Liver (tissue), 3 donors: ENCODE measurements at regions not wholly inside any gene's neighbourhood (a gene's known extent, or its start where the extent isn't known, plus 50 kb on each side); places are given as distances from the start of the nearest gene placed in this dataset.
"Not testable (repeated sequence)": the region's sequence is repeated elsewhere in the genome, so short reads cannot be mapped to it uniquely, and the experiment has no call there.

Experiments used
- FOXA1 ChIP-seq: IDR thresholded peaks from 2 replicates; pipeline ENCODE4 v1.6.1; 2016; ENCODE audit warnings: antibody characterized with exemption
- GABPA ChIP-seq, 2 donors: IDR thresholded peaks in 1 of 2; conservative IDR thresholded peaks in 1 of 2; 2 replicates each; pipeline ENCODE4 v1.6.1; 2016; ENCODE audit warnings: antibody characterized with exemption in 2 of 2, mild to moderate bottlenecking in 1 of 2, moderate library complexity in 1 of 2
- JUND ChIP-seq, 2 donors: IDR thresholded peaks; 2 replicates each; pipeline ENCODE4 v1.6.1; 2016; ENCODE audit warnings: antibody characterized with exemption in 2 of 2
- YY1 ChIP-seq: IDR thresholded peaks from 2 replicates; pipeline ENCODE4 v1.6.1; 2016; ENCODE audit warnings: antibody characterized with exemption, mild to moderate bottlenecking
- ZBTB33 ChIP-seq: IDR thresholded peaks from 2 replicates; pipeline ENCODE4 v1.6.1; 2016; ENCODE audit warnings: antibody characterized with exemption
- TF ChIP-seq, protein P1 (sequence below): fragments of 150-350 bp; IDR thresholded peaks from 2 replicates; pipeline ENCODE4 v1.5.1; 2017; ENCODE audit warnings: improper control_type of control experiment, low read depth, low read length; ENCODE audit not compliant: missing input control
- TF ChIP-seq, protein P2 (sequence below): IDR thresholded peaks from 2 replicates; pipeline ENCODE4 v1.6.1; 2016; ENCODE audit warnings: antibody characterized with exemption
- TF ChIP-seq, protein P3 (sequence below): IDR thresholded peaks from 2 replicates; pipeline ENCODE4 v1.6.1; 2016; ENCODE audit warnings: antibody characterized with exemption
- TF ChIP-seq, protein P4 (sequence below): IDR thresholded peaks from 2 replicates; pipeline ENCODE4 v1.6.1; 2016; ENCODE audit warnings: antibody characterized with exemption, mild to moderate bottlenecking
- donor health status: healthy.
- donor health status: healthy.

DNA sequence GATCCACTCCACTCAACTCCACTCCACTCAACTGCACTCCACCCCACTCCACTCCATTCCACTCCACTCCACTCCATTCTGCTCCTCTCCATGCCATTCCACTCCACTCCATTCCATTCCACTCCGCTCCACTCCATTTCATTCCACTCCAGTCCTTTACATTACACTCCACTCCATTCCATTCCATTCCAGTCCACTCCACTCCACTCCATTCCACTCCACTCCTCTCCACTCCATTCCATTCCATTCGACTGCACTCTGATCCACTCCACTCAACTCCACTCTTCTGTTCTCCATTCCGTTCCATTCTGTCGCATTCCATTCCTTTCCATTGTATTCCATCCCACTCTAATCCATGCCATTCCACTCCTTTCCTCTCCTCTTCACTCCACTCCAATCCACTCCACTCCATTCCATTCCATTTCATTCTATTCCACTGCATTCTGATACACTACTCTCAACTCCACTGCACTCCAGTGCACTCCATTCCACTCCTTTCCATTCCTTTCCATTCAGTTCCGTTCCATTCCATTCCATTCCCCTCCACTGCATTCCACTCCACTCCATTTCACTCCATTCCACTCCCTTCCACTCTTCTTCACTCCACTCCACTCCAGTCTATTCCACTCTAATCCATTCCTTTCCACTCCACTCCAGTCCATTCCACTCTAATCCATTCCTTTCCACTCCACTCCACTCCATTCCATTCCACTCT is 2564.2 kb upstream of the TPTE start:
- TF ChIP-seq, protein P1, sequence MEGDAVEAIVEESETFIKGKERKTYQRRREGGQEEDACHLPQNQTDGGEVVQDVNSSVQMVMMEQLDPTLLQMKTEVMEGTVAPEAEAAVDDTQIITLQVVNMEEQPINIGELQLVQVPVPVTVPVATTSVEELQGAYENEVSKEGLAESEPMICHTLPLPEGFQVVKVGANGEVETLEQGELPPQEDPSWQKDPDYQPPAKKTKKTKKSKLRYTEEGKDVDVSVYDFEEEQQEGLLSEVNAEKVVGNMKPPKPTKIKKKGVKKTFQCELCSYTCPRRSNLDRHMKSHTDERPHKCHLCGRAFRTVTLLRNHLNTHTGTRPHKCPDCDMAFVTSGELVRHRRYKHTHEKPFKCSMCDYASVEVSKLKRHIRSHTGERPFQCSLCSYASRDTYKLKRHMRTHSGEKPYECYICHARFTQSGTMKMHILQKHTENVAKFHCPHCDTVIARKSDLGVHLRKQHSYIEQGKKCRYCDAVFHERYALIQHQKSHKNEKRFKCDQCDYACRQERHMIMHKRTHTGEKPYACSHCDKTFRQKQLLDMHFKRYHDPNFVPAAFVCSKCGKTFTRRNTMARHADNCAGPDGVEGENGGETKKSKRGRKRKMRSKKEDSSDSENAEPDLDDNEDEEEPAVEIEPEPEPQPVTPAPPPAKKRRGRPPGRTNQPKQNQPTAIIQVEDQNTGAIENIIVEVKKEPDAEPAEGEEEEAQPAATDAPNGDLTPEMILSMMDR = not testable (repeated sequence)
- TF ChIP-seq, protein P2, sequence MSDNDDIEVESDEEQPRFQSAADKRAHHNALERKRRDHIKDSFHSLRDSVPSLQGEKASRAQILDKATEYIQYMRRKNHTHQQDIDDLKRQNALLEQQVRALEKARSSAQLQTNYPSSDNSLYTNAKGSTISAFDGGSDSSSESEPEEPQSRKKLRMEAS = not testable (repeated sequence)
- not testable (repeated sequence) for TF ChIP-seq FOXA1; ZBTB33; GABPA (IDR thresholded peaks at IDR 0.05 in 1 of 2, conservative IDR thresholded peaks at IDR 0.05 in 1 of 2); YY1; JUND (IDR thresholded peaks at IDR 0.05)
- TF ChIP-seq, protein P3, sequence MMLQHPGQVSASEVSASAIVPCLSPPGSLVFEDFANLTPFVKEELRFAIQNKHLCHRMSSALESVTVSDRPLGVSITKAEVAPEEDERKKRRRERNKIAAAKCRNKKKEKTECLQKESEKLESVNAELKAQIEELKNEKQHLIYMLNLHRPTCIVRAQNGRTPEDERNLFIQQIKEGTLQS = not testable (repeated sequence)
- TF ChIP-seq, protein P4, sequence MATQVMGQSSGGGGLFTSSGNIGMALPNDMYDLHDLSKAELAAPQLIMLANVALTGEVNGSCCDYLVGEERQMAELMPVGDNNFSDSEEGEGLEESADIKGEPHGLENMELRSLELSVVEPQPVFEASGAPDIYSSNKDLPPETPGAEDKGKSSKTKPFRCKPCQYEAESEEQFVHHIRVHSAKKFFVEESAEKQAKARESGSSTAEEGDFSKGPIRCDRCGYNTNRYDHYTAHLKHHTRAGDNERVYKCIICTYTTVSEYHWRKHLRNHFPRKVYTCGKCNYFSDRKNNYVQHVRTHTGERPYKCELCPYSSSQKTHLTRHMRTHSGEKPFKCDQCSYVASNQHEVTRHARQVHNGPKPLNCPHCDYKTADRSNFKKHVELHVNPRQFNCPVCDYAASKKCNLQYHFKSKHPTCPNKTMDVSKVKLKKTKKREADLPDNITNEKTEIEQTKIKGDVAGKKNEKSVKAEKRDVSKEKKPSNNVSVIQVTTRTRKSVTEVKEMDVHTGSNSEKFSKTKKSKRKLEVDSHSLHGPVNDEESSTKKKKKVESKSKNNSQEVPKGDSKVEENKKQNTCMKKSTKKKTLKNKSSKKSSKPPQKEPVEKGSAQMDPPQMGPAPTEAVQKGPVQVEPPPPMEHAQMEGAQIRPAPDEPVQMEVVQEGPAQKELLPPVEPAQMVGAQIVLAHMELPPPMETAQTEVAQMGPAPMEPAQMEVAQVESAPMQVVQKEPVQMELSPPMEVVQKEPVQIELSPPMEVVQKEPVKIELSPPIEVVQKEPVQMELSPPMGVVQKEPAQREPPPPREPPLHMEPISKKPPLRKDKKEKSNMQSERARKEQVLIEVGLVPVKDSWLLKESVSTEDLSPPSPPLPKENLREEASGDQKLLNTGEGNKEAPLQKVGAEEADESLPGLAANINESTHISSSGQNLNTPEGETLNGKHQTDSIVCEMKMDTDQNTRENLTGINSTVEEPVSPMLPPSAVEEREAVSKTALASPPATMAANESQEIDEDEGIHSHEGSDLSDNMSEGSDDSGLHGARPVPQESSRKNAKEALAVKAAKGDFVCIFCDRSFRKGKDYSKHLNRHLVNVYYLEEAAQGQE = not testable (repeated sequence)
